Natural killer cell (primary cell): ENCODE measurements at regions not wholly inside any gene's neighbourhood (a gene's known extent, or its start where the extent isn't known, plus 50 kb on each side); places are given as distances from the start of the nearest gene placed in this dataset.

Experiments
- ATAC-seq, 3 donors: fragments of 150-1000 bp in 2 of 3; fragments of 200-7000 bp in 1 of 3; cut with Tn5 transposase; 1 replicate in 1 of 3; 2 replicates in 2 of 3; pipeline ENCODE4 v1.10.0; 2021; ENCODE audit warnings: mild to moderate bottlenecking in 2 of 3, moderate library complexity in 2 of 3
- DNase-seq, 2 donors: peaks; one replicate each; pipeline versions ENCODE4 v3.0.0 to v3.0.0-alpha.2; 2013 to 2021; ENCODE audit warnings: mixed read lengths in 1 of 2
- H3K27ac ChIP-seq: one replicate; pipeline ENCODE4 v1.5.1; 2013; ENCODE audit warnings: mild to moderate bottlenecking, low read length
- H3K27me3 ChIP-seq: one replicate; pipeline ENCODE4 v1.6.1; 2013; ENCODE audit warnings: low read length; ENCODE audit not compliant: control insufficient read depth, insufficient read depth
- H3K36me3 ChIP-seq: one replicate; pipeline ENCODE4 v1.6.1; 2013; ENCODE audit warnings: low read length; ENCODE audit not compliant: control insufficient read depth, insufficient read depth
- H3K4me1 ChIP-seq: one replicate; pipeline ENCODE4 v1.6.1; 2013; ENCODE audit warnings: low read length; ENCODE audit not compliant: control insufficient read depth, insufficient read depth
- H3K4me3 ChIP-seq: one replicate; pipeline ENCODE4 v1.5.1; 2013; ENCODE audit warnings: low read length
- H3K9me3 ChIP-seq: one replicate; pipeline ENCODE4 v1.6.1; 2013; ENCODE audit warnings: low read length; ENCODE audit not compliant: control insufficient read depth, insufficient read depth
- H3K27ac Mint-ChIP-seq, 2 donors: one replicate each; pipeline ENCODE4 v1.8.0; 2022; ENCODE audit warnings: mild to moderate bottlenecking in 2 of 2, mixed read lengths in 2 of 2, moderate library complexity in 1 of 2
- H3K27me3 Mint-ChIP-seq, 2 donors: one replicate each; pipeline ENCODE4 v1.8.0; 2022; ENCODE audit warnings: low read depth in 2 of 2, mixed read lengths in 2 of 2
- H3K36me3 Mint-ChIP-seq: one replicate; pipeline ENCODE4 v1.8.0; 2022; ENCODE audit warnings: mixed read lengths
- H3K4me1 Mint-ChIP-seq, 2 donors: one replicate each; pipeline ENCODE4 v1.8.0; 2022; ENCODE audit warnings: mixed read lengths in 2 of 2
- H3K4me3 Mint-ChIP-seq: one replicate; pipeline ENCODE4 v1.8.0; 2022; ENCODE audit warnings: mild to moderate bottlenecking, moderate library complexity, mixed read lengths
- H3K9me3 Mint-ChIP-seq, 2 donors: one replicate each; pipeline ENCODE4 v1.8.0; 2022; ENCODE audit warnings: mixed read lengths in 2 of 2
- CTCF ChIP-seq: fragments of 200-600 bp; IDR thresholded peaks from one replicate; pipeline ENCODE4 v1.8.0; 2022; ENCODE audit warnings: antibody characterized with exemption
- WGBS: methylation state at CpG from one replicate; pipeline ENCODE4 v1.1.7; 2013; ENCODE audit warnings: missing lambda C conversion rate; ENCODE audit not compliant: insufficient coverage; 5-methylcytosine and 5-hydroxymethylcytosine counted together
- intact Hi-C: fragments of 100-400 bp; cut with micrococcal nuclease; formaldehyde crosslinking; loops from one replicate; pipeline ENCODE4 v1.14.2; 2022

DNA sequence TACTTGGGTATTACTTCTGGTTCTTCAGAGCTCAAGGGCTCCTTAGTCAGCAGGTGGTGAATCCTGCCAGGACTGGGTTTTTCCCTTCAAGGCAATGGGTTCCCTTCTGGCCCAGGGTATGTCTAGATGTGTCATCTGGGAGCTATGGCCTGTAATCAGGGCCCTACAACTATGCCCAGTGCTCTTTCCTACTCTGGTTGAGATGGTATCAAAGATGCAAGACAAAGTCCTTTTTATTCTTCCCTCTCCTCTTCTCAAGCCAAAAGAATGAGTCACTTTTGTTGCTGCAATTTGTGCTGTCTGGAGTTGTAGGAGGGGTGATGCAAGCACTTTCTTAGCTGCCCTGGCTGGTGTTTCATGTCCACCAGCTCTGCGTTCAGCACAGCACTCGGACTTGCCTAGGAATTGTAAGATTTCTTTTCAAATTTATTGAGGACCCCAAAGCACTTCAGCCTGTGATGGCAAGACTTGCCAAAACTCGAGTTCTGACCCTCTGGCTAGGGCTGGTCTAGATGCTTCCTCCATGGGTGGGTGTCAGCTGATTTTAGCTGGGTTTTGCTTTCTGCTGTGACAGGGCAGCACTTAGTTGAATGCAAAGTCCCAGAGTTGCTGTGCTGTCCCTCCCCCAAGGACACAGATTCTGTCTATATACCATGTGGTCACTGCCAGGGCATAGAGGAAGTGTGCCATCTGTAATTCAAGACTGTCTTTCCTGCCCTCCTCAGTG, 129.2 kb upstream of the CBLB start:
- no peak for ATAC-seq
- TF ChIP-seq CTCF: no peak

GRCh38 chr3:105999856-106000255, 131.0 kb upstream of the CBLB start:
- H3K4me1 Mint-ChIP-seq: peaks cover 0 to 6% of the 10 kb centered on the region in 2 donors
- peak overlapping the region in 1 of 2 donors; percentile 64 for H3K27ac Mint-ChIP-seq
- peaks cover 6 to 11% of the 10 kb centered on the region in 2 donors for H3K9me3 Mint-ChIP-seq
- no peaks in the 10 kb centered on the region for H3K27me3 Mint-ChIP-seq
- ATAC-seq (no peak), DNase-seq (no peak)
- H3K27me3 ChIP-seq: no peaks in the 10 kb centered on the region
- intact Hi-C loops: no loop called here
- no peak for TF ChIP-seq CTCF
- no peak overlapping the region for H3K4me3 Mint-ChIP-seq
- H3K27ac ChIP-seq: no peak overlapping the region
- peaks cover 22% of the 10 kb centered on the region for H3K36me3 Mint-ChIP-seq
- no peak overlapping the region for H3K4me3 ChIP-seq
- H3K9me3 ChIP-seq: peaks cover 8% of the 10 kb centered on the region
- H3K36me3 ChIP-seq: no peaks in the 10 kb centered on the region
- no peaks in the 10 kb centered on the region for H3K4me1 ChIP-seq

More for the DNA sequence above, 129.2 kb upstream of the CBLB start:
- peaks cover 8% of the 10 kb centered on the region for H3K9me3 ChIP-seq
- intact Hi-C loops: no loop called here
- 74% methylated on average over 3 of the region's 3 CpGs for WGBS
- no peaks in the 10 kb centered on the region for H3K27me3 Mint-ChIP-seq
- no peak overlapping the region for H3K4me3 ChIP-seq
- H3K27me3 ChIP-seq: no peaks in the 10 kb centered on the region
- H3K27ac ChIP-seq: no peak overlapping the region
- no peak for DNase-seq
- H3K4me3 Mint-ChIP-seq: no peak overlapping the region
- H3K27ac Mint-ChIP-seq: peak overlapping the region in 1 of 2 donors; percentile 24
- peaks cover 0 to 6% of the 10 kb centered on the region in 2 donors for H3K4me1 Mint-ChIP-seq
- peaks cover 22% of the 10 kb centered on the region for H3K36me3 Mint-ChIP-seq
- H3K9me3 Mint-ChIP-seq: peaks cover 6 to 11% of the 10 kb centered on the region in 2 donors
- no peaks in the 10 kb centered on the region for H3K4me1 ChIP-seq
- no peaks in the 10 kb centered on the region for H3K36me3 ChIP-seq

DNA sequence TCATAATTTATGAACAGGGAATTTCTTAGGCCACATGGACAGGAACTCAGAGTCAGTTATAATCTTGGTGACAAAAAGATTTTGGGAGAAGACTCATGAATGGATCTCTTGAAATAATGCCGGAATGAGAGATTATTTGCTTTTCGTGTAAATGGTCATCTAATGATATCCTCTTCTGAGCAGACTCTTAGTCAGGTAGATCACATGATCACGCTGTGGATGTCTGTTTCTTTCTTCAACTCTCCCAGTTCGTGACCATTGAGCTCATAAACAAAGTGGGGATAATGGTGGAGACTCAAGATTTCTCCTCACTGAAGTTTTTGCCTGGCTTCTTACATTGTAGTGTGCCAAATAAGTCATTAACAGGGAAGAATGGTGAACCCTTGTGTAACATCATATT, 133.1 kb upstream of the CBLB start:
- ATAC-seq: no peak
- H3K9me3 Mint-ChIP-seq: peaks cover 6 to 8% of the 10 kb centered on the region in 2 donors
- no peaks in the 10 kb centered on the region for H3K4me1 ChIP-seq

More for the DNA sequence above, 133.1 kb upstream of the CBLB start:
- Histone ChIP-seq H3K9me3 (peaks cover 8% of the 10 kb centered on the region), H3K27me3 (no peaks in the 10 kb centered on the region), H3K27ac (no peak overlapping the region), H3K36me3 (no peaks in the 10 kb centered on the region), H3K4me3 (no peak overlapping the region)
- WGBS: 98% methylated on average over 4 of the region's 4 CpGs
- Mint-ChIP-seq H3K4me1 (peaks cover 0 to 6% of the 10 kb centered on the region in 2 donors), H3K27ac (no peak overlapping the region), H3K27me3 (no peaks in the 10 kb centered on the region), H3K36me3 (peaks cover 16% of the 10 kb centered on the region), H3K4me3 (no peak overlapping the region)
- intact Hi-C loops: no loop called here
- no peak for TF ChIP-seq CTCF
- DNase-seq: no peak
